Ishikawa (cell line): ENCODE measurements at regions not wholly inside any gene's neighbourhood (a gene's known extent, or its start where the extent isn't known, plus 50 kb on each side); places are given as distances from the start of the nearest gene placed in this dataset.

Source experiments
- CEBPB ChIP-seq: IDR thresholded peaks from 2 replicates; pipeline ENCODE4 v1.6.1; 2012
- CREB1 ChIP-seq: IDR thresholded peaks from 2 replicates; pipeline ENCODE4 v1.6.1; 2012; ENCODE audit warnings: low read depth
- EGR1 ChIP-seq: IDR thresholded peaks from 2 replicates; pipeline ENCODE4 v1.6.1; 2012
- EP300 ChIP-seq: IDR thresholded peaks from 2 replicates; pipeline ENCODE4 v1.6.1; 2012; ENCODE audit warnings: borderline replicate concordance
- FOXM1 ChIP-seq: IDR thresholded peaks from 2 replicates; pipeline ENCODE4 v1.6.1; 2012; ENCODE audit warnings: low read depth, borderline replicate concordance
- NFIC ChIP-seq: IDR thresholded peaks from 2 replicates; pipeline ENCODE4 v1.6.1; 2012
- RAD21 ChIP-seq: IDR thresholded peaks from 2 replicates; pipeline ENCODE4 v1.6.1; 2012; ENCODE audit warnings: low read depth
- TAF1 ChIP-seq: IDR thresholded peaks from 2 replicates; pipeline ENCODE4 v1.6.1; 2012; ENCODE audit warnings: low read depth, mild to moderate bottlenecking
- TCF12 ChIP-seq: IDR thresholded peaks from 2 replicates; pipeline ENCODE4 v1.6.1; 2012; ENCODE audit warnings: low read depth
- TEAD4 ChIP-seq: IDR thresholded peaks from 2 replicates; pipeline ENCODE4 v1.6.1; 2012
- YY1 ChIP-seq: IDR thresholded peaks from 2 replicates; pipeline ENCODE4 v1.6.1; 2012; ENCODE audit warnings: low read depth
- ZBTB7A ChIP-seq: IDR thresholded peaks from 2 replicates; pipeline ENCODE4 v1.6.1; 2012; ENCODE audit warnings: low read depth
- TF ChIP-seq, protein P1 (sequence below): IDR thresholded peaks from 2 replicates; pipeline ENCODE4 v1.6.1; 2012
- TF ChIP-seq, protein P2 (sequence below): IDR thresholded peaks from 2 replicates; pipeline ENCODE4 v1.6.1; 2012; ENCODE audit warnings: low read depth, mild to moderate bottlenecking
- TF ChIP-seq, protein P3 (sequence below): IDR thresholded peaks from 2 replicates; pipeline ENCODE4 v1.6.1; 2012

DNA sequence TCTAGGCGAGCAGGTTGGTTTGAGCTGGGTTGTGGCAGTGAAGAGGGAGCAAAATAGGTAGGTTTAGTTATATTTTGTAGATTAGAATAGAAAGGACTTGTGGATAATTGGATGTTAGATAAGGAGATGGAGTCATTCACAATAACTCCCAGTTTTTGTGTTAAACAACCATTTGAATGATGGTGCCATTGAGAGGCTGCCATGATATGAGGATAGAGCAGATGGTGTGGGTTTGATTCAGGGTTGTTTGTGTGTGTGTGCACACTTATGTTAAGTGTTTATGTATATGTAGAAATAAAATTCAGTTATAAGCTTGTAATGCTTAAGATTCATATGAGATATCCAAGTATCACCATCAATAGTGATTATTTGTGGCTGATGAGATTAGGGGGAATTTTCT lies 166.6 kb downstream of the NXPE2 start:
- TF ChIP-seq TCF12, result no peak
- no peak for TF ChIP-seq TAF1
- TF ChIP-seq RAD21, result no peak
- TF ChIP-seq EGR1, result no peak
- TF ChIP-seq YY1, result no peak
- TF ChIP-seq EP300, result no peak
- TF ChIP-seq ZBTB7A, result no peak
- TF ChIP-seq CEBPB, result no peak
- TF ChIP-seq, protein P1, sequence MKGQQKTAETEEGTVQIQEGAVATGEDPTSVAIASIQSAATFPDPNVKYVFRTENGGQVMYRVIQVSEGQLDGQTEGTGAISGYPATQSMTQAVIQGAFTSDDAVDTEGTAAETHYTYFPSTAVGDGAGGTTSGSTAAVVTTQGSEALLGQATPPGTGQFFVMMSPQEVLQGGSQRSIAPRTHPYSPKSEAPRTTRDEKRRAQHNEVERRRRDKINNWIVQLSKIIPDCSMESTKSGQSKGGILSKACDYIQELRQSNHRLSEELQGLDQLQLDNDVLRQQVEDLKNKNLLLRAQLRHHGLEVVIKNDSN, result no peak
- TF ChIP-seq, protein P2, sequence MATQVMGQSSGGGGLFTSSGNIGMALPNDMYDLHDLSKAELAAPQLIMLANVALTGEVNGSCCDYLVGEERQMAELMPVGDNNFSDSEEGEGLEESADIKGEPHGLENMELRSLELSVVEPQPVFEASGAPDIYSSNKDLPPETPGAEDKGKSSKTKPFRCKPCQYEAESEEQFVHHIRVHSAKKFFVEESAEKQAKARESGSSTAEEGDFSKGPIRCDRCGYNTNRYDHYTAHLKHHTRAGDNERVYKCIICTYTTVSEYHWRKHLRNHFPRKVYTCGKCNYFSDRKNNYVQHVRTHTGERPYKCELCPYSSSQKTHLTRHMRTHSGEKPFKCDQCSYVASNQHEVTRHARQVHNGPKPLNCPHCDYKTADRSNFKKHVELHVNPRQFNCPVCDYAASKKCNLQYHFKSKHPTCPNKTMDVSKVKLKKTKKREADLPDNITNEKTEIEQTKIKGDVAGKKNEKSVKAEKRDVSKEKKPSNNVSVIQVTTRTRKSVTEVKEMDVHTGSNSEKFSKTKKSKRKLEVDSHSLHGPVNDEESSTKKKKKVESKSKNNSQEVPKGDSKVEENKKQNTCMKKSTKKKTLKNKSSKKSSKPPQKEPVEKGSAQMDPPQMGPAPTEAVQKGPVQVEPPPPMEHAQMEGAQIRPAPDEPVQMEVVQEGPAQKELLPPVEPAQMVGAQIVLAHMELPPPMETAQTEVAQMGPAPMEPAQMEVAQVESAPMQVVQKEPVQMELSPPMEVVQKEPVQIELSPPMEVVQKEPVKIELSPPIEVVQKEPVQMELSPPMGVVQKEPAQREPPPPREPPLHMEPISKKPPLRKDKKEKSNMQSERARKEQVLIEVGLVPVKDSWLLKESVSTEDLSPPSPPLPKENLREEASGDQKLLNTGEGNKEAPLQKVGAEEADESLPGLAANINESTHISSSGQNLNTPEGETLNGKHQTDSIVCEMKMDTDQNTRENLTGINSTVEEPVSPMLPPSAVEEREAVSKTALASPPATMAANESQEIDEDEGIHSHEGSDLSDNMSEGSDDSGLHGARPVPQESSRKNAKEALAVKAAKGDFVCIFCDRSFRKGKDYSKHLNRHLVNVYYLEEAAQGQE, result no peak
- TF ChIP-seq, protein P3, sequence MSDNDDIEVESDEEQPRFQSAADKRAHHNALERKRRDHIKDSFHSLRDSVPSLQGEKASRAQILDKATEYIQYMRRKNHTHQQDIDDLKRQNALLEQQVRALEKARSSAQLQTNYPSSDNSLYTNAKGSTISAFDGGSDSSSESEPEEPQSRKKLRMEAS, result no peak
- no peak for TF ChIP-seq CREB1
- TF ChIP-seq TEAD4, result no peak
- no peak for TF ChIP-seq FOXM1
- TF ChIP-seq NFIC, result no peak

DNA sequence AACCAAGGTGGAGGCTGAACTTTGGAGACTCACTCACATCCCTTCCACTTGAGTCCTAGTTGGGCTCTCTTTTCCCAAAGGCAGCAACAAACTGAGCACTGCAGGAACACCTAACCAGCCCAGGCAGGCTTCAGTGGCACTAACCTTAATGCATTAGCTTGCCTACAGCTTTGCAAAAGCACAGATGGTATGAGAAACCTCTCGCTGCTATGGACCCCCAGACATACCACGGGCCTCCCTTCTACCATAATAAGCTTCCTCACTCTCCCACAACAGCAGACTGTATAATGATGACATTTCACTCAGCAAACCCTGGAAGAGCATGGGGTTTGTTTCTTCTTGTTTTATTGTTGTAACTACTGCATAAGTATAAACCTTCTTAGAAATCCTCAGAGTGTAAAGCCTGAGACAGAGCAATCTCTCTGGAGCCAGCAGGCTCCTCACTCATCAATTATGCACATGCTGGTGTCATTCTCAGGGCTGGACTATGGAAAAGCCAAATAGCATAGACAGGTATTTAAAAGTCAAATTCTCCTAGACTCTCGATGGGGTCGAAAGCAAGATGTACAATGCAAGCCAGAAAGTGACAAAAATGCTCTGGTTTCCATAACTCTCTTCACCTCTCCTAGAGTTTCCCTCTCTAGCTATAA lies 167.6 kb downstream of the NXPE2 start:
- TF ChIP-seq ZBTB7A, result no peak
- no peak for TF ChIP-seq NFIC
- TF ChIP-seq FOXM1, result no peak
- no peak for TF ChIP-seq TAF1

DNA sequence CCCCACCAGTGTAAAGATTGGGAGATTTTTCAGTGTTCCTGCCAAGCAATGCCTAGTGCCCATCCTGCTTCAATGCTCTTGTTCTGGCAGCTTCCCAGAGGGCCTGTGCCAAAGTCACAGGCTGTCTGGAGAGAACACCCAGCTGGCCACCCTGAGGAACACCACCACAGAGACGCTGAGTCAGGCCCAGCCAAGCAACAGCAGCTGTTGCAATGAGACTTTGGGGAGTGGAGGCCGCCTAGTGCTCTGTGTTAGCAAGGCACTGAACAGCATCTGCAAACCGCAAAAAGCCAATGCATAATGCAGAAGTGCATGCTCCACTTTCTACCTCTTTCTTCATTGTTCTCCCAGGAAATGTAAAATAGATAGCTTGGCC lies 168.1 kb downstream of the NXPE2 start:
- TF ChIP-seq YY1, result no peak
- TF ChIP-seq NFIC, result no peak
- no peak for TF ChIP-seq TAF1
- TF ChIP-seq, protein P1, result no peak
- TF ChIP-seq CEBPB, result no peak
- TF ChIP-seq ZBTB7A, result no peak
- TF ChIP-seq CREB1, result no peak
- no peak for TF ChIP-seq TCF12
- TF ChIP-seq FOXM1, result no peak
- TF ChIP-seq, protein P2, result no peak
- TF ChIP-seq, protein P3, result no peak
- no peak for TF ChIP-seq RAD21
- no peak for TF ChIP-seq TEAD4
- no peak for TF ChIP-seq EGR1
- no peak for TF ChIP-seq EP300

DNA sequence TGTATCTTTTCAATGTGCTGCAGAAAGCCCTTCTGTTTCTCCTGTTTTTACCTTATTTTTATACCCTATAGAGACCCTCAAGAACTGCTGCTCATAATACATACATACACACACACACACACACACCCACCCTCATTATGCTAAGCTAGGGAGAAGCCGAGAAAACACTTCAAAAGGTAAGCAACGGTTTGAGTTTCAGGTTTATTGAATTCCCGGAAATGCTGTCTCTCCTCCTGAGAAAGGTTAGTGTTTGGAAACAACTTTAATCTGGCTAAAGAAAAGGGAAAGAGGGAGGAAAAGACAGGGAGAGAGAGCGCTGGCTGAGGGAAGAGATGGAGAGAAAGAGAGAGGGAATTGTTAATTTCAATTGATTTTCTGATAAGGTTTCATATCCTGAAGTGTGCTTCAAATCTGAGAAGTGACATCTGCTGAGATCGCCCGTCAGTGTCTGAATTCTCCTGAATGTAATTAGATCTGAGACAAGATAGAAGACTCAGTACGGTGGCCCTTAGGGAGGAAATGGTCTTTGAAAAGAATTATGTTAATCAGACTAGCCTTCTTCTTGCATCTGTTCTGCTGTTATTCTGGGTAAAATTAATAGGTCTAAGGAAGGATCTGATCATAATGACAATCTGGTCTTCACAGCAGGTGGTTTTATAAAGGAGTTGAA lies 169.1 kb downstream of the NXPE2 start:
- TF ChIP-seq FOXM1 (no peak), TCF12 (no peak), EGR1 (no peak), TAF1 (no peak), NFIC (no peak), CREB1 (no peak), RAD21 (no peak), TEAD4 (no peak), YY1 (no peak), EP300 (no peak), CEBPB (no peak)
- TF ChIP-seq, protein P1, result no peak
- TF ChIP-seq, protein P3, result no peak
- TF ChIP-seq, protein P2, result no peak
